ENCODE measurements at regions not wholly inside any gene's neighbourhood (a gene's known extent, or its start where the extent isn't known, plus 50 kb on each side); places are given as distances from the start of the nearest gene placed in this dataset.

- no peak for DNase-seq
These were observed 90.6 kb upstream of the OSMR start for GRCh38 chr5:38755181-38755580.

GRCh38 chr5:38756068-38756467 lies 89.7 kb upstream of the OSMR start:
- DNase-seq, result no peak

GRCh38 chr5:38757451-38758245 lies 88.2 kb upstream of the OSMR start:
- DNase-seq, result no peak

GRCh38 chr5:38758774-38759600 lies 86.8 kb upstream of the OSMR start:
- no peak for DNase-seq

GRCh38 chr5:38764937-38765391 lies 80.8 kb upstream of the OSMR start:
- no peak for DNase-seq

- DNase-seq, result no peak
These were observed 80.4 kb upstream of the OSMR start for GRCh38 chr5:38765399-38765861.

- DNase-seq, result no peak
These were observed 79.7 kb upstream of the OSMR start for GRCh38 chr5:38766151-38766550.

GRCh38 chr5:38768412-38769211 lies 77.2 kb upstream of the OSMR start:
- DNase-seq, result no peak

GRCh38 chr5:38772471-38772870 lies 73.3 kb upstream of the OSMR start:
- no peak for DNase-seq

GRCh38 chr5:38775218-38775840 lies 70.5 kb upstream of the OSMR start:
- no peak for DNase-seq

- no peak for DNase-seq
These were observed 69.5 kb upstream of the OSMR start for GRCh38 chr5:38776149-38776896.

GRCh38 chr5:38777111-38777510 lies 68.7 kb upstream of the OSMR start:
- no peak for DNase-seq

- DNase-seq, result no peak
These were observed 65.5 kb upstream of the OSMR start for GRCh38 chr5:38780316-38780715.

- no peak for DNase-seq
These were observed 64.9 kb upstream of the OSMR start for GRCh38 chr5:38780945-38781344.

- no peak for DNase-seq
These were observed 63.5 kb upstream of the OSMR start for GRCh38 chr5:38782180-38782835.

- no peak for DNase-seq
These were observed 62.7 kb upstream of the OSMR start for GRCh38 chr5:38783011-38783561.

GRCh38 chr5:38789134-38789533 lies 56.7 kb upstream of the OSMR start:
- DNase-seq, result no peak

GRCh38 chr5:38789777-38790176 lies 56.0 kb upstream of the OSMR start:
- no peak for DNase-seq

- DNase-seq, result no peak
These were observed 55.5 kb upstream of the OSMR start for GRCh38 chr5:38790268-38790667.

- DNase-seq, result no peak
These were observed 54.9 kb upstream of the OSMR start for GRCh38 chr5:38790891-38791290.

GRCh38 chr5:38793099-38793498 lies 52.7 kb upstream of the OSMR start:
- DNase-seq, result no peak

Data from inflammatory macrophage treated with lipopolysaccharide for 4 hours (primary cell).